VCaP (cell line): ENCODE measurements at regions not wholly inside any gene's neighbourhood (a gene's known extent, or its start where the extent isn't known, plus 50 kb on each side); places are given as distances from the start of the nearest gene placed in this dataset.
"Not testable (repeated sequence)": the region's sequence is repeated elsewhere in the genome, so short reads cannot be mapped to it uniquely, and the experiment has no call there.

Experiments
- H3K27ac ChIP-seq: fragments of 450-650 bp; 2 replicates; pipeline ENCODE4 v1.5.1; 2017
- CTCF ChIP-seq: fragments of 450-650 bp; conservative IDR thresholded peaks from 2 replicates; pipeline ENCODE4 v1.5.1; 2017; ENCODE audit warnings: mild to moderate bottlenecking, moderate library complexity

GRCh38 chr12:47360771-47361388, 281.1 kb upstream of the AMIGO2 start:
- no peak for TF ChIP-seq CTCF
- H3K27ac ChIP-seq: peak overlapping the region; percentile 65

DNA sequence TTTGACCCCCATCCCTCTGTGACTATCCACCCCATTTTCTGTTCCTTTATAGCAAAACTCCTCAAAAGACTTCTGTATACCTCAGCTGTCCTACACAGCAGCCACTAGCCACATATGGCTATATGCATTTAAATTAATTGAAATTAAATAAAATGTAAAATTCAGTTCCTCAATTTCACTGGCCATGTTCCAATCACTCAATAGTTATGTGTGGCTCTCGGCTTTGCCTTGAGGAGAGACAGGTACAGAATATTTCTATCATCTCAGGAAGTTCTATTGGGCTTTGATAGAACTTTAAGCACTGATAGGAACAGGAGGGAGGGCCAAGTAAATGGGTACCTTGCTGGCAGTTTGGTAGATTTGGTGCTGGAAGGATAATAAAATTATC, 280.3 kb upstream of the AMIGO2 start:
- TF ChIP-seq CTCF: no peak
- H3K27ac ChIP-seq: peak overlapping the region; percentile 65

- peak overlapping the region; percentile 65; the same call in 1 of the 2 replicates for H3K27ac ChIP-seq
- no peak for TF ChIP-seq CTCF
Measured at GRCh38 chr12:47359310-47360092, 279.7 kb upstream of the AMIGO2 start.

DNA sequence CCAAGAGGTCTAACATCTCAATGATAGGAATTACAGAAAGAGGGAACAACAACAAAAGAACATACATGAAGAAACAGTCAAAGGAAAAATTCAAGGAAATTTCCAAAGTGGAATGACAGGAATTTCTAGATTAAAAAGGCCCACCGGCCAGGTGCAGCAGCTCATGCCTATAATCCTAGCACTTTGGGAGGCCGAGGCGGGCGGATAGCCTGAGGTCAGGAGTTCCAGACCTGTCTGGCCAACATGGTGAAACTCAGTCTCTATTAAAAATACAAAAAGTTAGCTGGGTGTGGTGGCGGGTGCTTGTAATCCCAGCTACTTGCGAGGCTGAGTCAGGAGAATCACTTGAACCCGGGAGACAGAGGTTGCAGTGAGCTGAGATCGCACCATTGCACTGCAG, 277.2 kb upstream of the AMIGO2 start:
- H3K27ac ChIP-seq: not testable (repeated sequence)

DNA sequence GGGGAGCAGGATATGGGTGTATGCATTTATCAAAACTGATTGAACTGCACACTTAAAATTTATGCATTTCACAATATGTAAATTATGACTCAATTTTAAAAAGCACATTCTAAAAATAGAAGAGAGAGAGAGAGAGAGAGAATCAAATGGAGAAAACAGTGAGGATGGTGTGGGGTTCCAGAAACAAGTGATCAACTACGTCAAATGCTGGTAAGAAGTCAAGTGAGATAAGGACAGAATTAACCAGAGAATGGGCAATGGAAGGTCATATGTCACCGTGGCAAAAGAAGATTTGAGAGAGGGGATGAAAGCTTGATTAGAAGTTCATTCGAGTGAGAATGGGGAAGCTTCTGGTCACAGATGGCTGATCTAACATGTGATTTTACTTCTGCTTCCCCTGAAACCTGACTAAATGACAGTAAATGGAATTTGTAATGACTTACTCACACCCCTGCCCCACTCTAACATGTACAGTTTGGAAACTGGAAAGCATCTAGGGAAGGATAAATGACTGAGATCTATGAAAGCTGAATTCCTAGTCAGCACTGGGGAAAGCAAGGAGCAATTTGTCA, 276.5 kb upstream of the AMIGO2 start:
- no peak for TF ChIP-seq CTCF

DNA sequence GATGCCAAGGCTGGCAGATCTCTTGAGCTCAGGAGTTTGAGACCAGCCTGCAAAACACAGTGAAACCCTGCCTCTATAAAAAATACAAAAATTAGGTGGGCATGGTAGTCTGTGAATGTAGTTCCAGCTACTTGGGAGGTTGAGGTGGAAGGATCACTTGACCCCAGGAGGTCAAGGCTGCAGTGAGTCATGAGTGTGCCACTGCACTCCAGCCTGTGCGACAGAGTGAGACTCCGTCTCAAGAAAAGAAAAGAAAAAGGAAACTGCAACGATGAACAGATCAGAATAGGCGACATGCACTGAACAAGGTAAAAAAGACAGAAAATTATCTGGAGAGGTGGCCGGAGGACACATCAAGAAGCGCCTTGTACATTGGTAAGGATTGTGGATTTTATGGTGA, 273.7 kb upstream of the AMIGO2 start:
- no peak for TF ChIP-seq CTCF
- H3K27ac ChIP-seq: no peak overlapping the region

More for the DNA sequence above, 276.5 kb upstream of the AMIGO2 start:
- no peak overlapping the region for H3K27ac ChIP-seq

DNA sequence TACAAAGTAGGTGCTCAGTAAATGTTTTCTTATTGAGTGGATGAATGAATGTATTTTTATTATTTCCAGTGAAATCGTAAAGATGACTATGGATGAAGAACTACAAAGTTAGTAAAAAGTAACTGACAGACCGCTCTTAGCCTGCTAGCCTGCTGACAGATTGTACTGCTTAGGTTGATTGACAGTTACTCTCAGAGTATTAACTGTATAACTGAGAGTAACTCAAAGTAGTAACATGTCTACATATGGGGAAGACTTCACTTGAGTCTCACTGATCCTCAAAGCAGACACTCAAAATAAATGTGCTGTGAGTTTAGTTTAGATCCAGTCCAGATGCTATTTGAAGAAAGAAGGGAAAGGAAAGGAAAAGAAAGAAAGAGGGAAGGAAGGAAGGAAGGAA, 272.3 kb upstream of the AMIGO2 start:
- H3K27ac ChIP-seq: no peak overlapping the region

More for the DNA sequence above, 272.3 kb upstream of the AMIGO2 start:
- TF ChIP-seq CTCF: no peak
